GM12878 (cell line): ENCODE measurements at regions not wholly inside any gene's neighbourhood (a gene's known extent, or its start where the extent isn't known, plus 50 kb on each side); places are given as distances from the start of the nearest gene placed in this dataset.

Experiments used
- ATAC-seq: fragments of 200-7000 bp; cut with Tn5 transposase; 3 replicates; pipeline ENCODE4 v1.9.1; 2020; ENCODE audit warnings: mild to moderate bottlenecking, moderate library complexity
- BruUV-seq: library from RNA; stranded (reverse); fragments of 400-500 nt; replicated peaks from 2 replicates; lab custom pipeline; 2021; lab: Mats Ljungman, UMichigan
- CTCF ChIA-PET: fragments of 300-600 bp; sonication (Branson Sonifier 250); formaldehyde crosslinking; extraction: SDS; loops from one replicate; lab custom pipeline; 2021; ENCODE audit warnings: inconsistent platforms; lab: Yijun Ruan, JAX
- POLR2A ChIA-PET: fragments of 350-600 bp; formaldehyde crosslinking; extraction: SDS; loops from one replicate; lab custom pipeline; 2021; ENCODE audit warnings: inconsistent platforms; lab: Charles Lee
- RAD21 ChIA-PET: fragments of 300-600 bp; sonication (Branson Sonifier 250); formaldehyde crosslinking; loops from one replicate; lab custom pipeline; 2023; ENCODE audit warnings: antibody characterized with exemption; ENCODE audit not compliant: unreplicated experiment; lab: Charles Lee
- SMC1A ChIA-PET: fragments of 300-600 bp; sonication (Branson Sonifier 250); formaldehyde crosslinking; loops from one replicate; lab custom pipeline; 2023; ENCODE audit not compliant: unreplicated experiment, uncharacterized antibody; lab: Charles Lee
- DNase-seq: peaks from one replicate; pipeline ENCODE4 v3.0.0-alpha.2; 2011; ENCODE audit warnings: low read depth, low spot score
- FAIRE-seq: peaks from 3 replicates; lab custom pipeline; 2011; peaks lifted over from hg19 to GRCh38; lab: Jason Lieb, UNC
- H2AFZ ChIP-seq: 2 replicates; pipeline ENCODE4 v1.6.0; 2011; ENCODE audit warnings: low read depth, low read length, control low read depth; ENCODE audit not compliant: control insufficient read depth
- H3K27ac ChIP-seq: 2 replicates; pipeline ENCODE4 v1.5.1; 2011; ENCODE audit warnings: control low read depth; ENCODE audit not compliant: control insufficient read depth, insufficient read depth
- H3K27me3 ChIP-seq, 2 experiments: replicated peaks in 1 of 2; 2 replicates each; pipeline versions ENCODE4 v1.6.0 to v1.6.1; 2011; ENCODE audit warnings: low read length in 1 of 2; ENCODE audit not compliant: control insufficient read depth in 2 of 2, insufficient read depth in 2 of 2
- H3K36me3 ChIP-seq, 2 experiments: 2 replicates each; pipeline ENCODE4 v1.5.1; 2011; ENCODE audit warnings: low read length in 1 of 2; ENCODE audit not compliant: control insufficient read depth in 2 of 2, insufficient read depth in 2 of 2
- H3K4me1 ChIP-seq: 2 replicates; pipeline ENCODE4 v1.6.1; 2011; ENCODE audit warnings: mild to moderate bottlenecking, low read length, moderate library complexity, mixed read lengths; ENCODE audit not compliant: control insufficient read depth, insufficient read depth
- H3K4me2 ChIP-seq: 2 replicates; pipeline ENCODE4 v1.6.0; 2011; ENCODE audit warnings: control low read depth; ENCODE audit not compliant: control insufficient read depth, insufficient read depth
- H3K4me3 ChIP-seq: fragments of 200-600 bp; sonication (generic); 2 replicates; pipeline ENCODE4 v1.5.1; 2016
- H3K79me2 ChIP-seq: 2 replicates; pipeline ENCODE4 v1.6.0; 2011; ENCODE audit warnings: low read length; ENCODE audit not compliant: control insufficient read depth, insufficient read depth
- H3K9ac ChIP-seq: 2 replicates; pipeline ENCODE4 v1.8.0; 2011; ENCODE audit warnings: low read length, control low read depth, mixed read lengths; ENCODE audit not compliant: control insufficient read depth, insufficient read depth
- H3K9me3 ChIP-seq: replicated peaks from 3 replicates; pipeline ENCODE4 v1.5.1; 2011; ENCODE audit warnings: mild to moderate bottlenecking, low read length; ENCODE audit not compliant: control insufficient read depth, insufficient read depth
- H4K20me1 ChIP-seq: 2 replicates; pipeline ENCODE4 v1.6.0; 2011; ENCODE audit not compliant: control insufficient read depth, insufficient read depth
- BRCA1 ChIP-seq: IDR thresholded peaks from 2 replicates; pipeline ENCODE4 v1.6.1; 2011; ENCODE audit warnings: low read depth, low read length, improper control_type of control experiment
- HCFC1 ChIP-seq: fragments of 150-350 bp; IDR thresholded peaks from 2 replicates; pipeline ENCODE4 v1.6.1; 2014; ENCODE audit warnings: low read length
- HDAC2 ChIP-seq: fragments of 200-600 bp; sonication (generic); IDR thresholded peaks from 2 replicates; pipeline ENCODE4 v1.6.1; 2017
- IRF4 ChIP-seq: IDR thresholded peaks from 2 replicates; pipeline ENCODE4 v1.6.1; 2011; ENCODE audit warnings: low read depth, low read length
- MYB ChIP-seq: fragments of 150-350 bp; IDR thresholded peaks from 2 replicates; pipeline ENCODE4 v1.6.1; 2014; ENCODE audit warnings: mild to moderate bottlenecking, low read depth, low read length, borderline replicate concordance
- RB1 ChIP-seq: fragments of 450-650 bp; formaldehyde crosslinking; IDR thresholded peaks from 2 replicates; pipeline ENCODE4 v1.6.1; 2017; ENCODE audit warnings: mild to moderate bottlenecking, borderline replicate concordance
- SMC3 ChIP-seq: IDR thresholded peaks from 2 replicates; pipeline ENCODE4 v1.6.1; 2011; ENCODE audit warnings: low read length, improper control_type of control experiment, borderline replicate concordance
- SPI1 ChIP-seq: IDR thresholded peaks from 2 replicates; pipeline ENCODE4 v1.6.1; 2011; ENCODE audit warnings: low read depth, mild to moderate bottlenecking, low read length, moderate library complexity, borderline replicate concordance; ENCODE audit not compliant: insufficient read depth
- in situ Hi-C: fragments of 300-500 bp; cut with MboI; formaldehyde crosslinking; loops from 9 replicates; pipeline ENCODE4 v1.14.3; 2018; ENCODE audit warnings: mixed read lengths
- intact Hi-C: fragments of 100-400 bp; cut with micrococcal nuclease; formaldehyde crosslinking; loops from one replicate; pipeline ENCODE4 v1.14.2; 2022; ENCODE audit not compliant: unreplicated experiment
- TF ChIP-seq, protein P1 (sequence below): fragments of 450-650 bp; IDR thresholded peaks from 2 replicates; pipeline ENCODE4 v1.6.1; 2016; ENCODE audit warnings: mild to moderate bottlenecking
- TF ChIP-seq, protein P2 (sequence below): fragments of 450-650 bp; formaldehyde crosslinking; IDR thresholded peaks from 2 replicates; pipeline ENCODE4 v1.5.0; 2022; ENCODE audit warnings: mild to moderate bottlenecking, missing genetic modification characterization
- TF ChIP-seq, protein P3 (sequence below): fragments of 150-350 bp; IDR thresholded peaks from 2 replicates; pipeline ENCODE4 v1.6.1; 2016; ENCODE audit warnings: low read depth, low read length

DNA sequence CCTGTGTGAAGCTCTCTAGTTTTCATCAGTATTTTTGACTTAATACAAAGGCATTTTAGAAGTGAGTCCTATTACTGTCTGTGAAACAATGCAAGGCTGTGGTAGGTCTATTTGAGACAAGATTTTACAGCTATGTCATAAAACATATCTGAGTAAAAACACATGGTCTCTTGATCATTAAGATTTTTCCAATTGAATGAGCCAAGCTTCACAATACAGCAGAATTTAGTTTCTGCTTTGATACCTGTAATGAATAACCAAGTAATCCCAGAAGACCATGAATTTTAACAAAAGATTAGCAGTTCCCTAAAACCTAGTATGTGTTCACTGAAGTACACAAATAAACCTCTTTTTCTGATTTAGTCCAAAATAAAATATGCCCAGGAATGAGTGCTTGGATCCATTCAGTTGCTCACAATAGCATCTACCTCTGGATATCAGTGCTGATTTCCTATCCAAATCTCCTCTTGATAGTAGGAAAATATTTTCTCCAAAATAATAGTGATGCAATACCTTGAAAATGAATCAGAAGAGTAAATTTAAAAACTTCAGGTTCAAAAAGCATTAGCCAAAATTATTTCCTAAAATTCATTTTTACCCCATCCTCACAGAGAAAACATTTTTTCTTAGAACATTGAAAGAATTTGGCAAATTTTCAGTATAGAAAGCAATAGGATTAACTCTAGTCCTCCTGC, 533.5 kb upstream of the SGCG start:
- CTCF ChIA-PET, result interaction anchor here (1.0 kb wide), 1 partner anchor 9 kb away, joined by 3 read pairs; no protein-coding TSS in a partner anchor
- H3K36me3 ChIP-seq, result no peaks in the 10 kb centered on the region
- no peaks in the 10 kb centered on the region for H3K79me2 ChIP-seq
- intact Hi-C loops, result no loop called here
- POLR2A ChIA-PET, result no interaction called here
- RAD21 ChIA-PET, result no interaction called here
- SMC1A ChIA-PET, result interaction anchor here (0.5 kb wide), 1 partner anchor 98 kb away, joined by 3 read pairs; no protein-coding TSS in a partner anchor
- in situ Hi-C loops, result no loop called here
- H3K4me3 ChIP-seq, result no peak overlapping the region
- BruUV-seq, result no TSS peak
- no peak overlapping the region for H2AFZ ChIP-seq
- no peaks in the 10 kb centered on the region for H3K27me3 ChIP-seq
- no peaks in the 10 kb centered on the region; the same call in 2 of the 3 replicates for H3K9me3 ChIP-seq
- no peak for TF ChIP-seq BRCA1
- no peak for TF ChIP-seq SMC3
- TF ChIP-seq, protein P1, sequence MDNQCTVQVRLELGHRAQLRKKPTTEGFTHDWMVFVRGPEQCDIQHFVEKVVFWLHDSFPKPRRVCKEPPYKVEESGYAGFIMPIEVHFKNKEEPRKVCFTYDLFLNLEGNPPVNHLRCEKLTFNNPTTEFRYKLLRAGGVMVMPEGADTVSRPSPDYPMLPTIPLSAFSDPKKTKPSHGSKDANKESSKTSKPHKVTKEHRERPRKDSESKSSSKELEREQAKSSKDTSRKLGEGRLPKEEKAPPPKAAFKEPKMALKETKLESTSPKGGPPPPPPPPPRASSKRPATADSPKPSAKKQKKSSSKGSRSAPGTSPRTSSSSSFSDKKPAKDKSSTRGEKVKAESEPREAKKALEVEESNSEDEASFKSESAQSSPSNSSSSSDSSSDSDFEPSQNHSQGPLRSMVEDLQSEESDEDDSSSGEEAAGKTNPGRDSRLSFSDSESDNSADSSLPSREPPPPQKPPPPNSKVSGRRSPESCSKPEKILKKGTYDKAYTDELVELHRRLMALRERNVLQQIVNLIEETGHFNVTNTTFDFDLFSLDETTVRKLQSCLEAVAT, result no peak
- TF ChIP-seq RB1, result no peak
- TF ChIP-seq, protein P2, sequence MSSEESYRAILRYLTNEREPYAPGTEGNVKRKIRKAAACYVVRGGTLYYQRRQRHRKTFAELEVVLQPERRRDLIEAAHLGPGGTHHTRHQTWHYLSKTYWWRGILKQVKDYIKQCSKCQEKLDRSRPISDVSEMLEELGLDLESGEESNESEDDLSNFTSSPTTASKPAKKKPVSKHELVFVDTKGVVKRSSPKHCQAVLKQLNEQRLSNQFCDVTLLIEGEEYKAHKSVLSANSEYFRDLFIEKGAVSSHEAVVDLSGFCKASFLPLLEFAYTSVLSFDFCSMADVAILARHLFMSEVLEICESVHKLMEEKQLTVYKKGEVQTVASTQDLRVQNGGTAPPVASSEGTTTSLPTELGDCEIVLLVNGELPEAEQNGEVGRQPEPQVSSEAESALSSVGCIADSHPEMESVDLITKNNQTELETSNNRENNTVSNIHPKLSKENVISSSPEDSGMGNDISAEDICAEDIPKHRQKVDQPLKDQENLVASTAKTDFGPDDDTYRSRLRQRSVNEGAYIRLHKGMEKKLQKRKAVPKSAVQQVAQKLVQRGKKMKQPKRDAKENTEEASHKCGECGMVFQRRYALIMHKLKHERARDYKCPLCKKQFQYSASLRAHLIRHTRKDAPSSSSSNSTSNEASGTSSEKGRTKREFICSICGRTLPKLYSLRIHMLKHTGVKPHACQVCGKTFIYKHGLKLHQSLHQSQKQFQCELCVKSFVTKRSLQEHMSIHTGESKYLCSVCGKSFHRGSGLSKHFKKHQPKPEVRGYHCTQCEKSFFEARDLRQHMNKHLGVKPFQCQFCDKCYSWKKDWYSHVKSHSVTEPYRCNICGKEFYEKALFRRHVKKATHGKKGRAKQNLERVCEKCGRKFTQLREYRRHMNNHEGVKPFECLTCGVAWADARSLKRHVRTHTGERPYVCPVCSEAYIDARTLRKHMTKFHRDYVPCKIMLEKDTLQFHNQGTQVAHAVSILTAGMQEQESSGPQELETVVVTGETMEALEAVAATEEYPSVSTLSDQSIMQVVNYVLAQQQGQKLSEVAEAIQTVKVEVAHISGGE (CRISPR knock-in tag), result no peak
- TF ChIP-seq HCFC1, result no peak
- TF ChIP-seq HDAC2, result no peak
- no peak for TF ChIP-seq IRF4
- TF ChIP-seq MYB, result no peak
- TF ChIP-seq, protein P3, sequence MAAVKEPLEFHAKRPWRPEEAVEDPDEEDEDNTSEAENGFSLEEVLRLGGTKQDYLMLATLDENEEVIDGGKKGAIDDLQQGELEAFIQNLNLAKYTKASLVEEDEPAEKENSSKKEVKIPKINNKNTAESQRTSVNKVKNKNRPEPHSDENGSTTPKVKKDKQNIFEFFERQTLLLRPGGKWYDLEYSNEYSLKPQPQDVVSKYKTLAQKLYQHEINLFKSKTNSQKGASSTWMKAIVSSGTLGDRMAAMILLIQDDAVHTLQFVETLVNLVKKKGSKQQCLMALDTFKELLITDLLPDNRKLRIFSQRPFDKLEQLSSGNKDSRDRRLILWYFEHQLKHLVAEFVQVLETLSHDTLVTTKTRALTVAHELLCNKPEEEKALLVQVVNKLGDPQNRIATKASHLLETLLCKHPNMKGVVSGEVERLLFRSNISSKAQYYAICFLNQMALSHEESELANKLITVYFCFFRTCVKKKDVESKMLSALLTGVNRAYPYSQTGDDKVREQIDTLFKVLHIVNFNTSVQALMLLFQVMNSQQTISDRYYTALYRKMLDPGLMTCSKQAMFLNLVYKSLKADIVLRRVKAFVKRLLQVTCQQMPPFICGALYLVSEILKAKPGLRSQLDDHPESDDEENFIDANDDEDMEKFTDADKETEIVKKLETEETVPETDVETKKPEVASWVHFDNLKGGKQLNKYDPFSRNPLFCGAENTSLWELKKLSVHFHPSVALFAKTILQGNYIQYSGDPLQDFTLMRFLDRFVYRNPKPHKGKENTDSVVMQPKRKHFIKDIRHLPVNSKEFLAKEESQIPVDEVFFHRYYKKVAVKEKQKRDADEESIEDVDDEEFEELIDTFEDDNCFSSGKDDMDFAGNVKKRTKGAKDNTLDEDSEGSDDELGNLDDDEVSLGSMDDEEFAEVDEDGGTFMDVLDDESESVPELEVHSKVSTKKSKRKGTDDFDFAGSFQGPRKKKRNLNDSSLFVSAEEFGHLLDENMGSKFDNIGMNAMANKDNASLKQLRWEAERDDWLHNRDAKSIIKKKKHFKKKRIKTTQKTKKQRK, result no peak
- no peak for TF ChIP-seq SPI1
- DNase-seq (no peak), ATAC-seq (no peak), FAIRE-seq (no peak)
- no peak overlapping the region for H3K27ac ChIP-seq
- H3K4me1 ChIP-seq, result no peaks in the 10 kb centered on the region
- H3K9ac ChIP-seq, result no peak overlapping the region
- H4K20me1 ChIP-seq, result no peaks in the 10 kb centered on the region
- H3K4me2 ChIP-seq, result no peak overlapping the region
